Gastroesophageal sphincter (tissue), 3 donors: ENCODE measurements at regions not wholly inside any gene's neighbourhood (a gene's known extent, or its start where the extent isn't known, plus 50 kb on each side); places are given as distances from the start of the nearest gene placed in this dataset.
"Not testable (repeated sequence)": the region's sequence is repeated elsewhere in the genome, so short reads cannot be mapped to it uniquely, and the experiment has no call there.

Source experiments
- EP300 ChIP-seq: sonication (generic); formaldehyde crosslinking; IDR thresholded peaks from one replicate; pipeline ENCODE4 v1.6.1; 2017; ENCODE audit warnings: antibody characterized with exemption, mild to moderate bottlenecking
- POLR2AphosphoS5 ChIP-seq: sonication (generic); formaldehyde crosslinking; IDR thresholded peaks from one replicate; pipeline ENCODE4 v1.6.1; 2017; ENCODE audit warnings: antibody characterized with exemption
- TF ChIP-seq, protein P1 (sequence below), 4 experiments: fragments of 200-600 bp in 2 of 4; fragments of 450-650 bp in 2 of 4; sonication (generic) in 1 of 4; IDR thresholded peaks; one replicate each; pipeline ENCODE4 v1.5.1; 2017 to 2019; ENCODE audit warnings: antibody characterized with exemption in 4 of 4, mild to moderate bottlenecking in 2 of 4, moderate library complexity in 2 of 4

DNA sequence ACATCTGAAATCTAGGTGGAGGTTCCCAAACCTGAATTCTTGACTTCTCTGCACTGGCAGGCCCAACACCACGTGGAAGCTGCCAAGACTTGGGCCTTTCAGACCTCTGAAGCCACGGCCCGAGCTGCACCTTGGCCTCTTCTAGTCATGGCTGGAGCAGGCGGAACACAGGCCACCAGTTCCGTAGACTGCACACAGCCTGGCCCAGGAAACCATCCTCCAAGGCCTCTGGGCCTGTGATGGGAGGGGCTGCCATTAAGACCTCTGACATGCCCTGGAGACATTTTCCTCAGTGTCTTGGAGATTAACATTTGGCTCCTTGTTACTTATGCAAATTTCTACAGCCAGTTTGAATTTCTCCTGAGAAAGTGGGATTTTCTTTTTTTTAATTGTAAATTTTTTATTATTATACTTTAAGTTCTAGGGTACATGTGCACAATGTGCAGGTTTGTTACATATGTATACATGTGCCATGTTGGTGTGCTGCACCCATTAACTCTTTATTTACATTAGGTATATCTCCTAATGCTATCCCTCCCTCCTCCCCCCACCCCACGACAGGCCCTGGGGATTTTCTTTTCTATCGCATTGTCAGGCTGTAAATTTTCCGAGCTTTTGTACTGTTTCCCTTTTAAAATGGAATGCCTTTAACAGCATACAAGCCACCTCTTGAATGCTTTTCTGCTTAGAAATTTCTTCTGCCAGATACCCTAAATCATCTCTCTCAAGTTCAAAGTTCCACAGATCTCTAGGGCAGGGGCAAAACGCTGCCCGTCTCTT, 492.9 kb upstream of the ARPP21 start:
- TF ChIP-seq, protein P1, sequence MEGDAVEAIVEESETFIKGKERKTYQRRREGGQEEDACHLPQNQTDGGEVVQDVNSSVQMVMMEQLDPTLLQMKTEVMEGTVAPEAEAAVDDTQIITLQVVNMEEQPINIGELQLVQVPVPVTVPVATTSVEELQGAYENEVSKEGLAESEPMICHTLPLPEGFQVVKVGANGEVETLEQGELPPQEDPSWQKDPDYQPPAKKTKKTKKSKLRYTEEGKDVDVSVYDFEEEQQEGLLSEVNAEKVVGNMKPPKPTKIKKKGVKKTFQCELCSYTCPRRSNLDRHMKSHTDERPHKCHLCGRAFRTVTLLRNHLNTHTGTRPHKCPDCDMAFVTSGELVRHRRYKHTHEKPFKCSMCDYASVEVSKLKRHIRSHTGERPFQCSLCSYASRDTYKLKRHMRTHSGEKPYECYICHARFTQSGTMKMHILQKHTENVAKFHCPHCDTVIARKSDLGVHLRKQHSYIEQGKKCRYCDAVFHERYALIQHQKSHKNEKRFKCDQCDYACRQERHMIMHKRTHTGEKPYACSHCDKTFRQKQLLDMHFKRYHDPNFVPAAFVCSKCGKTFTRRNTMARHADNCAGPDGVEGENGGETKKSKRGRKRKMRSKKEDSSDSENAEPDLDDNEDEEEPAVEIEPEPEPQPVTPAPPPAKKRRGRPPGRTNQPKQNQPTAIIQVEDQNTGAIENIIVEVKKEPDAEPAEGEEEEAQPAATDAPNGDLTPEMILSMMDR (IDR thresholded peaks at IDR 0.05), result not testable (repeated sequence)
- TF ChIP-seq POLR2AphosphoS5, EP300: not testable (repeated sequence)
